Ascending aorta (tissue), 2 donors: ENCODE measurements at regions not wholly inside any gene's neighbourhood (a gene's known extent, or its start where the extent isn't known, plus 50 kb on each side); places are given as distances from the start of the nearest gene placed in this dataset.

ENCODE experiments used
- DNase-seq, 2 donors: peaks; one replicate each; pipeline ENCODE4 v3.0.0-alpha.2; 2019; ENCODE audit warnings: low spot score in 2 of 2
- H3K27ac ChIP-seq, 2 donors: fragments of 200-600 bp; sonication (generic); one replicate each; pipeline ENCODE4 v1.5.1; 2016 to 2017; ENCODE audit warnings: mild to moderate bottlenecking in 1 of 2
- H3K27me3 ChIP-seq: fragments of 200-600 bp; sonication (generic); one replicate; pipeline ENCODE4 v1.5.1; 2017
- H3K36me3 ChIP-seq, 2 donors: fragments of 200-600 bp; sonication (generic); one replicate each; pipeline ENCODE4 v1.5.1; 2016
- H3K4me1 ChIP-seq, 2 donors: fragments of 200-600 bp; sonication (generic); one replicate each; pipeline ENCODE4 v1.5.1; 2016 to 2017; ENCODE audit warnings: mild to moderate bottlenecking in 1 of 2
- H3K4me3 ChIP-seq, 2 donors: fragments of 200-600 bp; sonication (generic); one replicate each; pipeline ENCODE4 v1.5.1; 2016 to 2017; ENCODE audit warnings: mild to moderate bottlenecking in 1 of 2
- H3K9me3 ChIP-seq, 2 donors: fragments of 200-600 bp; sonication (generic); one replicate each; pipeline ENCODE4 v1.5.1; 2016
- CTCF ChIP-seq, 3 experiments: fragments of 200-600 bp in 2 of 3; fragments of 450-650 bp in 1 of 3; sonication (generic) in 2 of 3; IDR thresholded peaks; one replicate each; pipeline ENCODE4 v1.5.1; 2016 to 2019; ENCODE audit warnings: antibody characterized with exemption in 3 of 3, mild to moderate bottlenecking in 1 of 3, moderate library complexity in 1 of 3
- intact Hi-C: fragments of 100-400 bp; cut with DNase I; formaldehyde crosslinking; loops from one replicate; pipeline ENCODE4 v1.15.1; 2023

GRCh38 chr11:23556163-23556750 lies 696.0 kb upstream of the CCDC179 start:
- Histone ChIP-seq H3K27ac (no peak overlapping the region), H3K4me3 (no peak overlapping the region), H3K36me3 (no peaks in the 10 kb centered on the region), H3K4me1 (no peaks in the 10 kb centered on the region), H3K27me3 (no peaks in the 10 kb centered on the region), H3K9me3 (no peaks in the 10 kb centered on the region)
- no peak for TF ChIP-seq CTCF (IDR thresholded peaks at IDR 0.05)
- DNase-seq, result no peak
- intact Hi-C loops, result no loop called here

- Histone ChIP-seq H3K36me3 (no peaks in the 10 kb centered on the region), H3K9me3 (no peaks in the 10 kb centered on the region), H3K27ac (no peak overlapping the region), H3K4me3 (no peak overlapping the region), H3K4me1 (no peaks in the 10 kb centered on the region), H3K27me3 (no peaks in the 10 kb centered on the region)
- TF ChIP-seq CTCF (IDR thresholded peaks at IDR 0.05), result no peak
- no peak for DNase-seq
- intact Hi-C loops, result no loop called here
These were observed 703.3 kb upstream of the CCDC179 start for GRCh38 chr11:23563591-23563990.

GRCh38 chr11:23564370-23564769 lies 704.1 kb upstream of the CCDC179 start:
- no peak for DNase-seq
- no peak for TF ChIP-seq CTCF (IDR thresholded peaks at IDR 0.05)
- no peak overlapping the region for H3K4me3 ChIP-seq
- no peak overlapping the region for H3K27ac ChIP-seq
- no peaks in the 10 kb centered on the region for H3K36me3 ChIP-seq
- H3K4me1 ChIP-seq, result no peaks in the 10 kb centered on the region
- intact Hi-C loops, result no loop called here
- no peaks in the 10 kb centered on the region for H3K27me3 ChIP-seq
- H3K9me3 ChIP-seq, result no peaks in the 10 kb centered on the region

DNA sequence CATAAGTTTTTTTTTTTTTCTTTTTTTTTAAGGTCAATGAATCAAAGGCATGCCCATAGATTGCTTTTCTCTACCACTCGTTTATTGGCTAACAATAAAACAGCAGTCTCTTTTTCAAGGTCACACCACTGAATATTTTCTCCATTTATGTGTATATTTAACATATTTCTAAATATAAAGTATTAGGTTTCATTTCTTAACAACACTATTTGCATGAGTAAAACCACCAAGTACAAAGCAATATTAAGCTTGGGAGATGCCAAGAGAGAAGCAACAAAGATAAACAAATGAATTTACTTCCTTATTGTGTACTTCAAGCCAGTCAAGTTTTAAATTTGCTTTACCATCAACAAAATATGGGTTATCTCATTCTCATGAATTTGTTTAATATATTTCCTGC lies 708.9 kb upstream of the CCDC179 start:
- Histone ChIP-seq H3K27me3 (no peaks in the 10 kb centered on the region), H3K9me3 (no peaks in the 10 kb centered on the region), H3K4me1 (no peaks in the 10 kb centered on the region), H3K27ac (no peak overlapping the region), H3K36me3 (no peaks in the 10 kb centered on the region), H3K4me3 (no peak overlapping the region)
- TF ChIP-seq CTCF (IDR thresholded peaks at IDR 0.05), result no peak
- DNase-seq, result no peak
- intact Hi-C loops, result no loop called here

- no peak for DNase-seq
- Histone ChIP-seq H3K27me3 (no peaks in the 10 kb centered on the region), H3K4me1 (no peaks in the 10 kb centered on the region), H3K4me3 (no peak overlapping the region), H3K9me3 (no peaks in the 10 kb centered on the region), H3K27ac (no peak overlapping the region), H3K36me3 (no peaks in the 10 kb centered on the region)
- intact Hi-C loops, result no loop called here
- TF ChIP-seq CTCF (IDR thresholded peaks at IDR 0.05), result no peak
These were observed 709.3 kb upstream of the CCDC179 start for GRCh38 chr11:23569547-23569946.

- intact Hi-C loops, result no loop called here
- TF ChIP-seq CTCF (IDR thresholded peaks at IDR 0.05), result no peak
- H3K9me3 ChIP-seq, result no peaks in the 10 kb centered on the region
- H3K4me3 ChIP-seq, result no peak overlapping the region
- no peak overlapping the region for H3K27ac ChIP-seq
- no peaks in the 10 kb centered on the region for H3K4me1 ChIP-seq
- no peaks in the 10 kb centered on the region for H3K27me3 ChIP-seq
- no peaks in the 10 kb centered on the region for H3K36me3 ChIP-seq
- DNase-seq, result no peak
These were observed 710.6 kb upstream of the CCDC179 start for GRCh38 chr11:23570828-23571227.
